ENCODE measurements at regions not wholly inside any gene's neighbourhood (a gene's known extent, or its start where the extent isn't known, plus 50 kb on each side); places are given as distances from the start of the nearest gene placed in this dataset.

DNA sequence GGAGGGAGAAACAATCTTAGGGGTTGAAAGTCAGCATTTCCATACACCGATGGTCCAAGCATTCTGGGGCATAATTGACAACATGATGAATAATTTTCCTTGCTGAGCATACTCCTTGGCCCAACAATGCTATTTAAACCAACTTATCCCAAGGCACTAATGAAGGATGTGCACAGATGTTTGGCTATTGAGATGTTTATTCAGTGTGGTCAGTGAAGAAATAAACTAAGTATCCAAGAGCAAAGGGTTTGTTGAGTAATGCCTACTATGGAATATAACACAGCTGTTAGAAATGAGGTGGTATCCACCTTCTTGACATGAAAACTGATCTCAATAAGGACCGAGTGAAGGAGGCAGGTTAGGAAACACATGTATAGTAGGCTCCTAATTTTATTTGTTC, 53.9 kb upstream of the RAB6D start (continued):
- TF ChIP-seq, protein P1, sequence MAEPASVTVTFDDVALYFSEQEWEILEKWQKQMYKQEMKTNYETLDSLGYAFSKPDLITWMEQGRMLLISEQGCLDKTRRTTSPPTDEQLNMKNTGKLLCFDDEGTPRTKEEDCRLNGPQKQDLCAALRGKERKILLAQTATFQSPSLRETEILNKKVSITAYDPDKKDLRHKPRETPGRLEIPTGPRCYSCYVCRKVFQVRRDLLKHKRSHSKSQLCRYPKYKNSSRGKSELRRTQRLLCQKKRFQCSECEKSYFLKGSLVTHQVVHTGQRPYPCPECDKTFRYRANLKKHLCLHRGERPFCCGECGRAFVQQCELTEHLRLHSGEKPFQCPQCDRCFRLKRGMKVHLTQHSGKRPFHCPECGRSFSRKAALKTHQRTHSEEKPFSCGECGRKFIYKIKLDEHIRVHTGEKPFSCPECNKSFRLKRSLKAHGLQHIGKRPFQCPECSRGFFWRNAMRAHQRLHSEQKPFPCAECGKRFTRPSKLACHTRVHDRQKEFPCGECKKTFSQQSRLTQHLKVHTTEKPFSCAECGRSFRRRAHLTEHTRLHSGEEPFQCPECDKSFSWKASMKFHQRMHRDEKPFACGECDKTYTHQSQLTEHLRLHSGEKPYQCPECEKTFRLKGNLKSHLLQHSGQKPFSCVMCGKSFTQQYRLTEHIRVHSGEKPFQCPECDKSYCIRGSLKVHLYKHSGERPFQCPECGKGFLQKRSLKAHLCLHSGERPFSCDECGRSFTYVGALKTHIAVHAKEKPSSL (CRISPR knock-in tag; conservative IDR thresholded peaks at IDR 0.05) = no peak

DNA sequence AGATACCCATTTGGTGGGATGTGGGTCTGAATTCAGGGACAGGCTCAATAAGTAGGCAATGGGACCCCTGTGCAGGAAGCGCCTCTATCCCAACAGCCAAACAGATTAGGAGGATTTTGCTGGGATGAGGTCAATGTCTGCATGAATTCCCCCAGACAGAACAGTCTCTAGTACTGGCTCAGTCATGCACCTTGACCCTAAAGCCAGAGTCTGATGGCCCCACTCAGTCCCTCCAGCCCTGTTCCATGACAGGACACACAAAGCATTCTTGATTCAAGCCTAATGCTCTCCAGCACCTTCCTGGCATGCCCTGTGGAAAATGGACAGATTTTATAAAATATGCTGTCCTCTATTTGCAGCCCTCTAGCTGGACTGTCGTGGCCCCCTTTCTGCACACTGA, 49.8 kb upstream of the RAB6D start:
- Mint-ChIP-seq H3K27me3 (ENCODE audit: low read depth) (no peaks in the 10 kb centered on the region), H3K27ac (no peak overlapping the region), H3K9me3 (no peaks in the 10 kb centered on the region), H3K36me3 (no peaks in the 10 kb centered on the region), H3K4me3 (no peak overlapping the region), H3K4me1 (peaks cover under 1% of the 10 kb centered on the region; the same call in 1 of the 2 replicates)
- DNase-seq (ENCODE audit: low spot score) = no peak
- no peak for ATAC-seq
- POLR2A ChIA-PET = interaction anchor here (0.6 to 1.1 kb wide), 2 partner anchors 79 to 324 kb away, joined by 3 to 9 read pairs; no protein-coding TSS in a partner anchor
- CTCF ChIA-PET = interaction anchor here (0.6 to 2.2 kb wide), 8 partner anchors 9 to 288 kb away, joined by 3 to 14 read pairs (median 6); partner anchors contain the start of gene MZT2A
- TF ChIP-seq, protein P2, sequence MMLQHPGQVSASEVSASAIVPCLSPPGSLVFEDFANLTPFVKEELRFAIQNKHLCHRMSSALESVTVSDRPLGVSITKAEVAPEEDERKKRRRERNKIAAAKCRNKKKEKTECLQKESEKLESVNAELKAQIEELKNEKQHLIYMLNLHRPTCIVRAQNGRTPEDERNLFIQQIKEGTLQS (CRISPR knock-in tag; conservative IDR thresholded peaks at IDR 0.05) = no peak
- TF ChIP-seq NR2C2 (CRISPR knock-in tag; IDR thresholded peaks at IDR 0.05) (no peak), ATF1 (CRISPR knock-in tag; IDR thresholded peaks at IDR 0.05) (no peak), HMGXB4 (CRISPR knock-in tag; IDR thresholded peaks at IDR 0.05) (no peak), ZNF219 (CRISPR knock-in tag; IDR thresholded peaks at IDR 0.05; ENCODE audit: borderline replicate concordance) (no peak), ARID4B (CRISPR knock-in tag; IDR thresholded peaks at IDR 0.05; ENCODE audit: borderline replicate concordance) (no peak), SOX15 (CRISPR knock-in tag; IDR thresholded peaks at IDR 0.05) (no peak), MLX (CRISPR knock-in tag; IDR thresholded peaks at IDR 0.05) (no peak), TP53 (CRISPR knock-in tag; IDR thresholded peaks at IDR 0.05) (no peak), TEAD4 (CRISPR knock-in tag; IDR thresholded peaks at IDR 0.05) (no peak), EMX1 (CRISPR knock-in tag; IDR thresholded peaks at IDR 0.05) (no peak), CDX4 (CRISPR knock-in tag; IDR thresholded peaks at IDR 0.05; ENCODE audit: borderline replicate concordance) (no peak)
